ENCODE measurements at regions not wholly inside any gene's neighbourhood (a gene's known extent, or its start where the extent isn't known, plus 50 kb on each side); places are given as distances from the start of the nearest gene placed in this dataset.

DNA sequence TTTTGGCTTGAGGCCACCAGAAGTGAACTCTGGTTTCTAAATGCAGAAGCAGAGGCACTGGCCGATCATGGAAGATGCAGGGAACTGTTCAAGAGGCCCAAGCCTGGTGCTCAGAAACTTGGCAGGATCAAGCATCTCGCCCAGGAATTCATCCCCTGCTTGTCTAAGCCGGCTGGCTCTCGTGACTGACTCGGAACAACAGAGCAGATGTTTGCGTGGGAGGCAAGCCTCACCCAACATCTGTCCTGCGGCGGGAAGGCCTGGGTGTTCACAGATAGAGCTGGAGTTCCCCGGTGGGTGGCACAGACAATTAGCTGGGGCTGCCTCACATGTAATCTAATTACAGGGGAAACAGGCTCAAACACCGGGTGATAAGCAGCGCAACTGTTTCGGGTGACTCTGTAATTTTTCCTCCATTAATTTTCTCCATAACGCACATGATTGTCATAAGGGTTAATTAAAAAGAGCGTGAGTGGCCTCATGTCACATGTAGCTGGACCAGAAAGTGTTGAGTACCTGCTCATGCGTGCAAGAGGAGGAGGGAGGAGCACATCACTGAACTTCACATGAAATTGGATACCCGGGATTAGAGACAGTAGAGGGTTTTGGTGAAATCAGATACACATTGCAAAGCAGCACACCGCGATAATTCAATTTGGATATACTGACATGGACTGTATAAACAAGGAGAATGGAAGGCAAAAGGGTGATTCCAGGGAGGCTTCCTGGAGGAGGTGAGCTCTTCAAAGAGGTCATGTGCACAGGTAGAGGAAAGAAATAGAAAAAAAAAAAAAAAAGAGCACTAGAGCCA, 180.0 kb downstream of the ETS2 start:
- Histone ChIP-seq H4K91ac (ENCODE audit: low read depth, low read length, poor library complexity) (no peak overlapping the region), H3K27ac (replicated peaks; ENCODE audit: low read length) (no peak overlapping the region), H3K4me1 (ENCODE audit: control insufficient read depth in 2 of 2, insufficient read depth in 1 of 2, low read depth in 1 of 2, low read length in 2 of 2) (peaks cover 34 to 38% of the 10 kb centered on the region in 2 donors), H2BK12ac (ENCODE audit: low read length) (no peak overlapping the region), H2AFZ (ENCODE audit: low read length) (no peak overlapping the region), H2BK120ac (ENCODE audit: low read depth, low read length) (no peak overlapping the region), H3K36me3 (replicated peaks in 1 of 2; ENCODE audit: control insufficient read depth in 2 of 2, insufficient read depth in 2 of 2, low read length in 2 of 2) (no peaks in the 10 kb centered on the region), H2BK5ac (ENCODE audit: low read length) (no peak overlapping the region), H3K4ac (ENCODE audit: low read length) (no peak overlapping the region), H3K23ac (ENCODE audit: low read depth, low read length, poor library complexity) (no peak overlapping the region), H2BK15ac (ENCODE audit: low read length) (no peak overlapping the region), H4K8ac (ENCODE audit: low read depth, low read length) (no peak overlapping the region), H2AK5ac (ENCODE audit: low read depth, low read length) (no peak overlapping the region), H3K18ac (ENCODE audit: low read length) (no peak overlapping the region), H3K27me3 (ENCODE audit: control insufficient read depth in 3 of 3, insufficient read depth in 3 of 3, low read depth in 1 of 3, low read length in 3 of 3) (no peaks in the 10 kb centered on the region), H3K14ac (ENCODE audit: low read length) (no peak overlapping the region), H3K4me3 (ENCODE audit: low read length in 2 of 2) (no peak overlapping the region), H3K9me3 (replicated peaks in 1 of 2; ENCODE audit: control insufficient read depth in 2 of 2, insufficient read depth in 1 of 2, low read depth in 1 of 2, low read length in 2 of 2) (no peaks in the 10 kb centered on the region), H3K9ac (ENCODE audit: low read depth, low read length, poor library complexity) (no peak overlapping the region), H3K79me1 (ENCODE audit: low read depth, low read length) (no peaks in the 10 kb centered on the region), H3K4me2 (ENCODE audit: insufficient read depth, low read length, poor library complexity, severe bottlenecking) (no peak overlapping the region)
- no peak for DNase-seq (ENCODE audit: low spot score)
- no CpG with 5 or more reads among the region's 18 CpGs for WGBS, 2 donors (ENCODE audit: extremely low coverage in 2 of 2, insufficient read length in 2 of 2, insufficient replicate concordance in 1 of 2)

DNA sequence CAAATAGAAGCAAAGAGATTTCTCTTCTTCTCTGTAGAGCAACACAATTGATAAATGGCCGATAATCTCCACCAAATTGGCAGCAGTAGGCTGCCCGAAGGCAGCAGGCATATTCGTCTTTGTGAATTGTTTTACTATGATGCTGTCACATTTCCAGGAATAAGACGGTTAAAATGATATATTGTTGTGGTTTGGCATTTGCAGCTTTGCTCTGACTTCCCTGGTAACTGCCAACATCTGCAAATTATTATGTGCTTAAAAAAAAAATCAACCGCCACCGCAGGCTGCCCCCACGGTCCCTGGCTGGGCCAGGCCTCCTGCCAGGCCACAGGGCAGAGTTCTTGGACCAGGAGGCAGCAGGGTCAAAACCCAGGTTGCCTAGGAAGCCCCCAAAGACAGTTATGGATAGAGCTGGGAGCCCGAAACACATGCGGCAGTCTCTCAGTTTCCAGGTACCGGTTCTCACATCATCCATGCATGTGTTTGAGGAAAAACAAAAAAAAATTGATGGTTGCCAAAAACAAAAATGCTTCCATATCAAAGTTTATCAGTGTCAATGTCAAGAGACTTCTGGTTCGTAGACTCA, 179.3 kb downstream of the ETS2 start:
- H2BK5ac ChIP-seq (ENCODE audit: low read length) = no peak overlapping the region
- H3K4ac ChIP-seq (ENCODE audit: low read length) = no peak overlapping the region
- H3K27ac ChIP-seq (replicated peaks; ENCODE audit: low read length) = no peak overlapping the region
- no peak overlapping the region for H3K23ac ChIP-seq (ENCODE audit: low read depth, low read length, poor library complexity)
- H2AK5ac ChIP-seq (ENCODE audit: low read depth, low read length) = no peak overlapping the region
- H2BK12ac ChIP-seq (ENCODE audit: low read length) = no peak overlapping the region
- no peaks in the 10 kb centered on the region for H3K79me1 ChIP-seq (ENCODE audit: low read depth, low read length)
- H3K18ac ChIP-seq (ENCODE audit: low read length) = peak overlapping the region; percentile 38
- H3K4me1 ChIP-seq (ENCODE audit: control insufficient read depth in 2 of 2, insufficient read depth in 1 of 2, low read depth in 1 of 2, low read length in 2 of 2) = peaks cover 30 to 32% of the 10 kb centered on the region in 2 donors
- H3K9me3 ChIP-seq (replicated peaks in 1 of 2; ENCODE audit: control insufficient read depth in 2 of 2, insufficient read depth in 1 of 2, low read depth in 1 of 2, low read length in 2 of 2) = no peaks in the 10 kb centered on the region
- no peaks in the 10 kb centered on the region for H3K36me3 ChIP-seq (replicated peaks in 1 of 2; ENCODE audit: control insufficient read depth in 2 of 2, insufficient read depth in 2 of 2, low read length in 2 of 2)
- H3K9ac ChIP-seq (ENCODE audit: low read depth, low read length, poor library complexity) = no peak overlapping the region
- no CpG with 5 or more reads among the region's 11 CpGs for WGBS, 2 donors (ENCODE audit: extremely low coverage in 2 of 2, insufficient read length in 2 of 2, insufficient replicate concordance in 1 of 2)
- no peak overlapping the region for H3K4me2 ChIP-seq (ENCODE audit: insufficient read depth, low read length, poor library complexity, severe bottlenecking)
- no peak overlapping the region for H4K8ac ChIP-seq (ENCODE audit: low read depth, low read length)
- no peak overlapping the region for H3K14ac ChIP-seq (ENCODE audit: low read length)
- H2AFZ ChIP-seq (ENCODE audit: low read length) = no peak overlapping the region
- no peak overlapping the region for H3K4me3 ChIP-seq (ENCODE audit: low read length in 2 of 2)
- H3K27me3 ChIP-seq (ENCODE audit: control insufficient read depth in 3 of 3, insufficient read depth in 3 of 3, low read depth in 1 of 3, low read length in 3 of 3) = no peaks in the 10 kb centered on the region
- H2BK15ac ChIP-seq (ENCODE audit: low read length) = no peak overlapping the region
- no peak for DNase-seq (ENCODE audit: low spot score)
- H4K91ac ChIP-seq (ENCODE audit: low read depth, low read length, poor library complexity) = no peak overlapping the region
- no peak overlapping the region for H2BK120ac ChIP-seq (ENCODE audit: low read depth, low read length)

DNA sequence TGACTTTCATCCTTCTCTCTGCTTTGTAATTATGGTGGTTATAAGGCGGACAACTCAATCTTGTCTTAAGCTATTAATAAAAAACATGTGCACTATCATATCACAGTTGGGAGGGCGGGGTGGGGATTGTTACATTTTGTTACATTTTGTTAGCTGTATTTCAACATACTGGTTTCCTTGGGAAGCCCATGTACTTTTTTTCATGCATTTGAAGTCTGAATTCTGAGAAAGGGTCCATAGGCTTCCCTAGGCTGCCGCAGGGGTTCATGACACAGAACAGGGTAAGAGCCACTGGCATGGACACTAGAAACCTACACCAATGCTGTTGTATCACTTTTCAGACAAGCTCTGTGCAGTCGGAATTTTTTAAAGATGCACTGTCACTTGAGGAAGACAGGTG, 178.8 kb downstream of the ETS2 start:
- H3K79me1 ChIP-seq (ENCODE audit: low read depth, low read length) = no peaks in the 10 kb centered on the region
- no peak overlapping the region for H3K18ac ChIP-seq (ENCODE audit: low read length)
- no peak overlapping the region for H4K91ac ChIP-seq (ENCODE audit: low read depth, low read length, poor library complexity)
- H3K4ac ChIP-seq (ENCODE audit: low read length) = no peak overlapping the region
- H3K9me3 ChIP-seq (replicated peaks in 1 of 2; ENCODE audit: control insufficient read depth in 2 of 2, insufficient read depth in 1 of 2, low read depth in 1 of 2, low read length in 2 of 2) = no peaks in the 10 kb centered on the region
- H3K9ac ChIP-seq (ENCODE audit: low read depth, low read length, poor library complexity) = no peak overlapping the region
- no peak overlapping the region for H3K4me2 ChIP-seq (ENCODE audit: insufficient read depth, low read length, poor library complexity, severe bottlenecking)
- no peak overlapping the region for H2BK12ac ChIP-seq (ENCODE audit: low read length)
- peaks cover 27 to 29% of the 10 kb centered on the region in 2 donors for H3K4me1 ChIP-seq (ENCODE audit: control insufficient read depth in 2 of 2, insufficient read depth in 1 of 2, low read depth in 1 of 2, low read length in 2 of 2)
- H2BK120ac ChIP-seq (ENCODE audit: low read depth, low read length) = no peak overlapping the region
- H3K27ac ChIP-seq (replicated peaks; ENCODE audit: low read length) = no peak overlapping the region
- H4K8ac ChIP-seq (ENCODE audit: low read depth, low read length) = no peak overlapping the region
- H3K4me3 ChIP-seq (ENCODE audit: low read length in 2 of 2) = no peak overlapping the region
- H2AK5ac ChIP-seq (ENCODE audit: low read depth, low read length) = no peak overlapping the region
- no peak overlapping the region for H3K23ac ChIP-seq (ENCODE audit: low read depth, low read length, poor library complexity)
- no CpG with 5 or more reads among the region's 4 CpGs for WGBS, 2 donors (ENCODE audit: extremely low coverage in 2 of 2, insufficient read length in 2 of 2, insufficient replicate concordance in 1 of 2)
- no peak overlapping the region for H2BK5ac ChIP-seq (ENCODE audit: low read length)
- H3K14ac ChIP-seq (ENCODE audit: low read length) = no peak overlapping the region
- no peak for DNase-seq (ENCODE audit: low spot score)
- H3K27me3 ChIP-seq (ENCODE audit: control insufficient read depth in 3 of 3, insufficient read depth in 3 of 3, low read depth in 1 of 3, low read length in 3 of 3) = no peaks in the 10 kb centered on the region
- no peak overlapping the region for H2AFZ ChIP-seq (ENCODE audit: low read length)
- H3K36me3 ChIP-seq (replicated peaks in 1 of 2; ENCODE audit: control insufficient read depth in 2 of 2, insufficient read depth in 2 of 2, low read length in 2 of 2) = no peaks in the 10 kb centered on the region
- no peak overlapping the region for H2BK15ac ChIP-seq (ENCODE audit: low read length)

DNA sequence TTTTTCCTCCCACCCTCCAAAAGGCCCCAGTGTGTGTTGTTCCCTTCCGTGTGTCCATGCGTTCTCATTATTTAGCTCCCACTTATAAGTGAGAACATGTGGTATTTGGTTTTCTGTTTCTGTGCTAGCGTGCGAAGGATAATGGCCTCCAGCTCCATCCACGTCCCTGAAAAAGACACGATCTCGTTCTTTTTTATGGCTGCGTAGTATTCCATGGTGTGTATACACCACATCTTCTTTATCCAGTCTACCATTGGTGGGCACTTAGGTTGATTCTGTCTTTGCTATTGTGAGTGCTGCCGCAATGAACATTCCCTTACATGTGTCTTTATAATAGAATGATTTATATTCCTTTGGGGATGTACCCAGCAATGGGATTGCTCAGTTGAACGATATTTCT, 177.8 kb downstream of the ETS2 start:
- Histone ChIP-seq H3K14ac (ENCODE audit: low read length) (no peak overlapping the region), H3K4me2 (ENCODE audit: insufficient read depth, low read length, poor library complexity, severe bottlenecking) (no peak overlapping the region), H3K18ac (ENCODE audit: low read length) (no peak overlapping the region), H3K27ac (replicated peaks; ENCODE audit: low read length) (no peak overlapping the region), H3K23ac (ENCODE audit: low read depth, low read length, poor library complexity) (no peak overlapping the region), H3K9ac (ENCODE audit: low read depth, low read length, poor library complexity) (no peak overlapping the region), H2BK12ac (ENCODE audit: low read length) (no peak overlapping the region), H3K36me3 (replicated peaks in 1 of 2; ENCODE audit: control insufficient read depth in 2 of 2, insufficient read depth in 2 of 2, low read length in 2 of 2) (no peaks in the 10 kb centered on the region), H3K9me3 (replicated peaks in 1 of 2; ENCODE audit: control insufficient read depth in 2 of 2, insufficient read depth in 1 of 2, low read depth in 1 of 2, low read length in 2 of 2) (no peaks in the 10 kb centered on the region), H3K4me3 (ENCODE audit: low read length in 2 of 2) (no peak overlapping the region), H3K4ac (ENCODE audit: low read length) (no peak overlapping the region), H4K8ac (ENCODE audit: low read depth, low read length) (no peak overlapping the region), H2AK5ac (ENCODE audit: low read depth, low read length) (no peak overlapping the region), H2BK120ac (ENCODE audit: low read depth, low read length) (no peak overlapping the region), H2BK15ac (ENCODE audit: low read length) (no peak overlapping the region), H3K27me3 (ENCODE audit: control insufficient read depth in 3 of 3, insufficient read depth in 3 of 3, low read depth in 1 of 3, low read length in 3 of 3) (no peaks in the 10 kb centered on the region), H3K4me1 (ENCODE audit: control insufficient read depth in 2 of 2, insufficient read depth in 1 of 2, low read depth in 1 of 2, low read length in 2 of 2) (peaks cover 19 to 28% of the 10 kb centered on the region in 2 donors), H2AFZ (ENCODE audit: low read length) (no peak overlapping the region), H3K79me1 (ENCODE audit: low read depth, low read length) (no peaks in the 10 kb centered on the region), H2BK5ac (ENCODE audit: low read length) (no peak overlapping the region), H4K91ac (ENCODE audit: low read depth, low read length, poor library complexity) (no peak overlapping the region)
- no peak for DNase-seq (ENCODE audit: low spot score)
- WGBS, 2 donors (ENCODE audit: extremely low coverage in 2 of 2, insufficient read length in 2 of 2, insufficient replicate concordance in 1 of 2) = no CpG with 5 or more reads among the region's 10 CpGs
